NCI-H2171 (cell line): ENCODE measurements at regions not wholly inside any gene's neighbourhood (a gene's known extent, or its start where the extent isn't known, plus 50 kb on each side); places are given as distances from the start of the nearest gene placed in this dataset.
"Not testable (repeated sequence)": the region's sequence is repeated elsewhere in the genome, so short reads cannot be mapped to it uniquely, and the experiment has no call there.

Experiments used
- DNase-seq: peaks from one replicate; lab custom pipeline; 2025; lab: John Stamatoyannopoulos, UW

DNA sequence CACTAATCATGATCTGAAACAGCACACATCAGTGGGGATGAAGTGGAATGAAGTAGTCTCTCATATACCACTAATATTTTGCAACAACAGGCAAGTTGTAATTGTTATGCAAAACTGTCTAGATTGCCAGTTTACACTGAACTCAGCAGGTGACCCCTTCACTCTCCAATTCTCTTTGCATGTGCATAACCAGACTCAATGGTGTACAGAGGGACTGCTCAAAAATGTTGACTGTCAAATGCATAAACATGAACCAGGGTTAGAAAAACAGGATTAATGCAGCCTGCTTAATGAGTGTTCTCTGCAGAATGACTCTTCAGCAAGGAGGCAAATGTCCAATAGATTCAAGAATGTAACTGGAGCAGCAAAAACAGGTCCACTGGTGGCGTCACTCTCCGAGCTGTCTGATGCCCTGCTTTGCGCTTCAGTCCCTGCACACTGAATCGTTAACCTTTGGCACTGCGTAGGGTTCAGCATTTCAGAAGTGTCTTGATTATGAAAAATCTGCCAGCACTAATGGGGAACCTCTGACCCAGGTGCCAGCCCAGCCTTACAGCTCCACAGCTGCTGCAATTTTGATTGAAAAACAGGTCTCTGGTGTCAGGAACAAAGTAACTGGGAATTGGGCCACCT lies 209.3 kb downstream of the TDRD15 start:
- DNase-seq, result peak; percentile 24

DNA sequence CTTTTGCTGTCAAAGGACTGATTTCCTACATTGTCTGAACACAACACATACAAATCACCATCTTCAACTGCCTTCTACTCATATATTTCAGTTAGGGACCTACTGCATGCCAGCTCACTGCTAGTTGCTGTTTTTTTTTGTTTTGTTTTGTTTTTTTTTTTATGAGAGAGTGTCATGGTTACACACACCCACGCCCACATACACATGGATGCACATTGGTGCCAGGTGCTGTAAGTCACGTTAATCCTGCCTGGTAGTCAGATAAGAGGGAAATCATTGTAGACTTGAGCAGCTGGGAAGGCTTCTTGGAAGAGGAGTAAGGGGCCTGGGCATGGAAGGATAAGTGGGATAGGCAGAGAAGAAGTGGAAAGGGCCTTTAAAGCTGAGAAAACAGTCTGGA lies 209.9 kb downstream of the TDRD15 start:
- DNase-seq, result peak; percentile 80

DNA sequence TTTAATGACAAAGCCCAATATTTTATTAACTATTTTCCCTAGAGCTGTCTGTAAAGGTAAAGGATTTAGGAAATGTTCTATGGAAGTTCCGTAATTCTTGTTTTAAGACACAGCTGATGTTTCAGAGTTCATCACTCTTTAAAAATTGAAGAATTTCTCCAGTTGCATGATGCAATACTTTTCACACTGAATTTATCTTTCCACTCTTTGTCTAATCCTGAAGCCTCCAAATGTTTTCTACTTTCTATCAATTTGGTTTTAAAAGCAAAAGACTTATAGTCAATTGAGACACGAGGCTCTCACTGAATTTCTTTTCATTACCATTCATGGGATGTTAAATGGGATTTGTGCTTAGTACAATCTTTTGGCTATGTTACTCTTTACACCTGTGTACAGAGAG lies 223.2 kb downstream of the TDRD15 start:
- no peak for DNase-seq

DNA sequence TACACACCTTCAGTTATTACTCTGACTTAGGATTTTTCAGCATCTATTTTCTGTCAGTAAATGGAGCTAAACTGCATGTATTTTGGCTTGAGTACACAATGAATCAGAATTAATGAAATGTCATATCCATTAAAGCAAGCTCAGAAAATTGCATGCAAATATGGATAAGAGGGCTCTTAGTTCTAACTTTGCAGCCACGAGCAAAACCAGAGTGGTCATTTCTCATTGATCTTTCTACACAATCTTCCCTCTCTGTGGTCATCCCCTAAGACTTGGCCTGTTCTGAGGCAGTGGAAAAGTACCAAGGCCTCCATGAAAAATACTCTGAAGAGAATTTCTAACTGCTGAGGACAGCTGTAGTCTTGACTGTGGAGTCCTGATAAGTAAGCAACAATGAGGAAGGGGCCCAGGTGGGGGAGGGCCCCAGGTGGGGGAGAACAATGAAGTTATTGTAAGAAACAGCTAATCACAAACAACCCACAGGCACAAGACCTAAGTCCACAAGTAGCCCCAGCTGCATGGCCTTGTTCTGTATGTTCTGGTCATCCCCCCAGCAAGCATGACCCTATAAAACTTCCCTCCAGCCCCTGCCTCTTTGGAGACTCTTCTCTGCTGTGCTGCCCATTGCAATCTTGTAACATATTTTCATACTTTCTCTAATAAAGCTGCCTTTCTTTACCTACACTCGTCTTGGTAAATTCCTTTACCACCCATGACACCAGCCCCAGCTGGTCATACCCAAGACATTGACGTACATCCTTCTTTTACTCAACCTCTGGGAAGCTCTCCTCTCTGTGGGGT lies 230.3 kb downstream of the TDRD15 start:
- DNase-seq, result no peak

DNA sequence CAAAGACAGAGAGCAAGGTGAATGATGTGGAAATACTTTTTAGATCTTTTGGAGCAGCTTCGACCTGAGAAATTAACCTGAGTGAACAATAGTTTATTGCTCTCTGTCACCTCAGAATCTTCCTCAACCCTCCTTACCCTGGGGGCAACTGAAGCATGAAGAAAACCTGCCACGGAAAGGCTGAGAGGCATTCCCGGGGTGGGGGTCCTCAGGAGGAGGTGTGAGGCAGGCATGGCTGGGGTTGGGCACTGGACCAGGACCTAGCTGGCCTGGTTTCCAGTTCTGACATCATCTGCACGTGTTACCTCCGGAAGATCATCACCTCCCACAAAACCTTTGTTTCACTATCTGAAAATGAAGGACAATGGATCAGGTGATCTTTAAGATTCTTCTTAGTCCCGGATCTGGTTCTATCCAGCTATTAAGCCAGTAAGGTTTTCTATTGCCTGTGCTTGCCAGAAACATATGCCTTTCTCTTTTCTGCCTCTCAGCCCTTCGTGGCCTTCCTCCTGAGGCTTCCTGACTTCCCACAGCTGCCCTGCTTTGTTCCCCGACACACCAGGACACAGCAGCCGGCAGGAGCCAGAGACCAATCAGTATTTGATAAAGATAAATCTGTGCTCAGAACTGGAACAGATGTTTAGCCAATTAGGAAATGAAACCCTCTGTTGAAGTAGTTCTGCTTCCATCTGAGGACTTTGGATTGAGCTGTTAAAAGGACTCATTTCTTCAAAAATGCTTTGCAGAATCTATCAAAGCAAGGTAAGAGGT lies 232.5 kb downstream of the TDRD15 start:
- DNase-seq, result no peak

DNA sequence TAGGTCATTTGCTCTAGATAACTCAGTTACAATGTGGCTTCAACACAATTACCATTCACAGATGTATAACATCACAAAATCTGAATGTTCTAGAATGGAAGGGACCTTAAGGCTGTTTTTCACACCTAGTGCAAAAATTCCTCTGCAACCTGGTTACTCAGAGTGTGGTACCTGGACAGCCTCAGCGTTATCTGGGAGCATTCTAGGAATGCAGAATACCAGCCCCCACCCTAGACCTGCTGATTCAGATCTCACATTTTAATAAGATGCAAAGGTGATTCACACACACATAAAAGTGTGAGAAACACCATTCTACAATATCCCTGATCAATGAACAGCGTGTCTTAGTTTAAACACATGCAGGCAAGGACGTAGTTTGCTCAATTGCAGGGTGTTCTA lies 233.1 kb downstream of the TDRD15 start:
- DNase-seq, result no peak

DNA sequence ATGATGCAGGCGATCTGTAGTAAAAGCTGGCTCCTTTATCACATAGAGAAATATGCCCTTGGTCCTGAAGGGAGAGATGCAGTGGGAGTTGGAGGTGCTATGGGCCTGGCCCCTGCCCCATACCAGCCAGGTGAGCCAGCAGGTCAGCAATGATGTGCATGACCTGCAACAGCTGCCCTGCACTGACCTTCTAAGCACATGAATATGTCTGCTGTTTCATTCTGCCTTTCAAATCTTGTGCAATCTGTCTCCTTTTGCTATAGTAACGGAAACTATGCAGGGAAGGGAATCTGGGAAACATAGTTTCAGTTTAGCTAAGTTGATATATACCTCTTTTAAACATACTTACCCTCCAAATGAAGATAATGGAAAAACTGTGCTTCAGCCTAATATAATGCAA lies 235.2 kb downstream of the TDRD15 start:
- DNase-seq, result no peak

DNA sequence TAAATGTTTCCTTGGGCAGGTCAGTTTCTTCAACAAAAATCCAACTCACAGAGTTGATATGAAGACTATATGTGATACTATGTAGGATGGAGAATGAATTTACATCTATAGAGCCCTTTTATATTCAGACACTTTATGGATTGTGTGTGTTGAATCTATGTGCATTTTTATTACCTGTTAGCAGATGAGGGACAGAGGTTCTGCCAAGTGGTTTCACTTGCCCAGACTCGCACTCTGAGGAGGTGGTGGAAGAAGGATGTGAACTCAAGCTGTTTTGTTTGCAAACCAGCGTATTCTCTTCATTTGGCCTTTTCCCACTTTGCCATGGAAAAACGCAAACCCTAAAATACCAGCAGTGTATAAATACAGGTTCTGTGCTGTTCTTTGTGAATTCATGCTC lies 237.6 kb downstream of the TDRD15 start:
- DNase-seq, result no peak

DNA sequence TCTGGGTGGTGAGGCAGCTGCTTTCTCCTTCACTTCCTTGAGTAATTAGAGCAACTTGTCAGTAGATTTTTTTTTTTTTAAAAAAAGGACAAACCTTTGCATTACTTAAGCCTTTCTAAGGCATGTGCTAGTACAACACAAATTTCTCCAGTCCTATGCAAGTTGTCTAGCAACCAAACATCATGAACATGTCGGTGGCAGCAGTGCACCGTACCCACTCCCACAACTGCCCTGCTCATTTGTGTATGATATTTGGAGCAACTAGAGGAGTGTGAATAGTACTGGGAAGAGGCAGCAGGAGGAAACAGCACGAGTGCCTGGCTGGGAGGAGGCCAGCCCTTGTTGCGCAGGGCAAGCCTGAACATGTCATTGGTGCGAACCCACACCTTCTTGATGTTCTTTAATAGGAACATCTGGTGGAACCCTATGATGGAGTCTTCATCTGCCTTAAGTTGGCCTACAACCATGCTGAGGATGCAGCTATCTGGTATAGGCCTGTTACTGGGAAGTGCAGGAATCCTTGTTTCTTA lies 238.3 kb downstream of the TDRD15 start:
- DNase-seq, result peak; percentile 78

DNA sequence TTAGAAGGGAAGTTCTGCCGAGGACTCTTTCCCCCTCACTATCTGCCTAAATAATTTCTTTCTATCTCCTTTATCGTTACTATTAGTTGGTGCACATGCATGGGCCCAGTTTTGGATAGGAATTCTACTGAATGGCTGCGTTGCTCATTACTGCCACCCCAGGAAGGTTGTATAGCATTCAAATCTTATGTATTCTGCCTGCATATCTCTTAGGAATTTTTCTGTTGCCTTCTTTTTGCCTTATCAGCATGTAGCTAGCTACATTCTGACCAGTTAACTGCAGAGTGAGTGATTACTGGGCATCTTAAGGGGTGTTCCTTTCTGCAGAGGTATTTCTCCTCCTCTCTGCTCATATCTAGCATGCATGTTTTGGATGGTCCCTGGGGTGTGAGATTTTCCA lies 239.6 kb downstream of the TDRD15 start:
- DNase-seq, result no peak

DNA sequence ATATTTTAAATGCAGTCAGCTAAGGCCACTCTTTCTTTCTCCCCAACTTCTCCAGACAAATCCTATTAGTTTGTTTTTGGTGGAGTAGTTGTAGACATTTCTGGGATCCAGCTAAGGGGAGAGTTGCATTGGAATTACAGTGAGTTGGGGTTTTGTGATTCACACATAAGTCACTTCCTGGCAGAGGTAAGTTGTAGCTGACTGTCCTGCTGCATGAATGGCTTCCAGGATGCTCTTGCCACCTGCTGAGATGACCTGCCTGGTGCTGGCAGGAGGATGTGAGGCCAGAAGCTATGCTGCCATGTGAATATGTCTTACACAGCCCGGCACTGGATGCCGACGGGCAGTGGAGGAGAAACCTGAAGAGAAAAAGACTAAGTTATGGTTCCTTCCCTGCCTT lies 243.7 kb downstream of the TDRD15 start:
- no peak for DNase-seq

DNA sequence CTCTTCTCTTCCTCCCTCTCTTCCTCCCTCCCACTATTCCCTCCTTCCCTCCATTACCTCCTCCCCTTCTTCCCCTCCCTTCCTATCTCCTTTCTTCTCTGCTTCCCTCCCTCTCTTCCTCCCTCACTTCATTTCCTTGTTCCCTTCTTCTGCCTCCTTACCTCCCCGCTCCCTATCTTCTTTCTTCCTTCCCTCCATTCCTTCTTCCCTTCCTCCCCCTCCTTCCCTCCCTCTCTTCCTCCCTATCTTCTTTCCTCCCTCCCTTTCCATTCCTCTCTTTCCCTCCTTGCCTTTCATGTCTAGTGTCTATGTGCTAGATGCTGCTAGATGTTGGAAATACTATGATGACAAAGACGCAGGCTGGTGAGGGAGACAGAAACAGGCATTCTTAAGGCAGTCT lies 246.0 kb downstream of the TDRD15 start:
- no peak for DNase-seq

DNA sequence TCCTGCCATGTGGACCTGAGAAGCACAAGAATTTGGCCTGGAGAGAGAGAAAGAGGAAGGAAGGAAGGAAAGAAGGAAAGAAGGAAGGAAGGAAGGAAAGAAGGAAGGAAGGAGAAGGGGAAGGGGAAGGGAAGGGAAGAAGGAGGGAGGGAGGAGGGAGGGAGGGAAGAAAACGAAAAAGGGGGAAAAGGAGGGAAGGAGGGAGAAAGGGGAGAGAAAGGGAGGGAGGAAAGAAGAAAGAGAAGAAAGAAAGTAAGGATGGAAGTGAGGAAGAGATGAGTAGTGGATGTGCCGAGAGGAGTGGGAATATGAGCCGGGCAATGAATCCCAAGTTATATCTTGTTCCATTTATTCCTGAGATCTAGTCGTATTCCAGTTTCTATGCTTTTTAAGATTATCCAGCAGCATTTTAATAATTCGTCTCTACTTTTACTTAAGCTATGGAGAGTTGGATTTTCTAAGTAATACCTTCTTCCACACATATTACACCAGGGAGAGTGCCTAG lies 247.8 kb downstream of the TDRD15 start:
- DNase-seq, result no peak

DNA sequence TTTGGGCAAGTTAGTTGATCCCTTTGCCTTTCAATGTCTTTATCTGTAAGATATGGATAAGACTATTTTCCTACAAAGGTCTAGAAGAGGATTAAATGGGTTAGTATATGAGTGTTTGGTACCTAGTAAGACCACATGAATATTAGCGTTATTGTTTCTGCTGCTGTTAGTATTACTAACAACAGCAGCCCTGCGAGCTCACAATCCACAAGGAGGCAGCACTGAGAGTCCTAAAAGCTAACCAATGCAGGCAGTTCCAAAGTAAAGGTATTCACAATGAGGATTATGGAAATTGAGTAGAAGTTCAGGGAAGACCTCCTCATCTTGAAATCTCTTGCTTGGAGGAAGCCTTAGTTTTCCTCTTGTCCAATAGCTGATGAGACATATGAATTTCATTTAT lies 248.9 kb downstream of the TDRD15 start:
- peak; percentile 10 for DNase-seq

DNA sequence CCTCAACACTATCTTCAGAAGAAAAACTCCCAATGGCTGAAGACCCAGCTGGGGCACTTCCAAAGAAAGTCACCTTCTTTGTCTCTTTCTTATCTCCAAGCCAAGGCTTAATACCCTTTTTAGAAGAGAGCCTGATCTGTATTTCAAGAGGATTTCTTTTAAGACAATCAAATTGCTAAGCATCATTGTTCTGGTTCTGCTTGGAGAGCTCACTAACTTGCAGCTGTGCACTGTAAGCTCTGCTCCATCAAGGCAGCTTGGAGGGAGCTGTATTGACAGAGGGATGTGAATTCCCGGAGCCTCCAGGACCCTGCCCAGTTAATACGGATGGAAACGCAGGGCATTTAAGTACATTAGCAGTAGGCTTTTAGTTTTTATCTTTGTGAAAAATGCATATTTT lies 253.1 kb downstream of the TDRD15 start:
- DNase-seq, result no peak

DNA sequence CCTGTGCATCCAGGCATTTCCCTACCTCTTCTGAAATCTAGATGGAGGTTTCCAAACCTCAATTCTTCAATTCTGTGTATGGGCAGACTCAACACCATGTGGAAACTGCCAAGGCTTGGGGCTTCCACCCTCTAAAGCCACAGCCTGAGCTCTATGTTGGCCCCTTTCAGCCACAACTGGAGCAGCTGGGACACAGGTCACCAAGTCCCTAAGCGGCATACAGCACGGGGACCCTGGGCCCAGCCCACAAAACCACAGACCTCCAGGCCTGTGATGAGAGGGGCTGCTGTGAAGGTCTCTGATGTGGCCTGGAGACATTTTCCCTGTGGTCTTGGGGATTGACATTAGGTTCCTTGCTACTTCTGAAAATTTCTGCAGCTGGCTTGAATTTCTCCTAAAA lies 255.4 kb downstream of the TDRD15 start:
- no peak for DNase-seq

DNA sequence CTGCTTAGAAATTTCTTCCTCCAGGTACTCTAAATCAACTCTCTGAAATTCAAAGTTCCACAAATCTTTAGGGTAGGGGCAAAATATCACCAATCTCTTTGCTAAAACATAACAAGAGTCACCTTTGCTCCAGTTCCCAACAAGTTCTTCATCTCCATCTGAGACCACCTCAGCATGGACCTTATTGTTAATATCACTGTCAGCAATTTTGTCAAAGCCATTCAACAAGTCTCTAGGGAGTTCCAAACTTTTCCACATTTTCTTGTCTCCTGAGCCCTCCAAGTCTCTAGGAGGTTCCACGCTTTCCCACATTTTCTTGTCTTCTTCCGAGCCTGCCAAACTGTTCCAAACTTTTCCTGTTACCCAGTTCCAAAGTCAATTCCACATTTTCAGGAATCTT lies 255.9 kb downstream of the TDRD15 start:
- DNase-seq, result not testable (repeated sequence)

DNA sequence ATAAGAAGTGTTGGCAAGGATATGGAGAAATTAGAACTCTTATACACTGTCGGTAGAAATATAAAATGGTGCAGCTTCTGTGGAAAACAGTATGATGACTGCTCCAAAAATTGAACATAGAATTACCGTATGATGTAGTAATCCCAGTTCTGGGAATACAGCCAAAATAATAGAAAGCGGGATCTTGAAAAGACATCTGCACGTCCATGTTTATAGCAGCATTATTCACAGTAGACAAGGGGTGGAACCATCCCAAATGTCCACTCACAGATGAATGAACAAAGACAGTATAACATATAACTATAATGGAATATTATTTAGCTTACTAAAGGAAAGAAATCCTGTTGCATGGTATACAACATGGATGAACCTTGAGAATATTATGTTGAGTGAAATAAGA lies 257.7 kb downstream of the TDRD15 start:
- peak; percentile 77 for DNase-seq

DNA sequence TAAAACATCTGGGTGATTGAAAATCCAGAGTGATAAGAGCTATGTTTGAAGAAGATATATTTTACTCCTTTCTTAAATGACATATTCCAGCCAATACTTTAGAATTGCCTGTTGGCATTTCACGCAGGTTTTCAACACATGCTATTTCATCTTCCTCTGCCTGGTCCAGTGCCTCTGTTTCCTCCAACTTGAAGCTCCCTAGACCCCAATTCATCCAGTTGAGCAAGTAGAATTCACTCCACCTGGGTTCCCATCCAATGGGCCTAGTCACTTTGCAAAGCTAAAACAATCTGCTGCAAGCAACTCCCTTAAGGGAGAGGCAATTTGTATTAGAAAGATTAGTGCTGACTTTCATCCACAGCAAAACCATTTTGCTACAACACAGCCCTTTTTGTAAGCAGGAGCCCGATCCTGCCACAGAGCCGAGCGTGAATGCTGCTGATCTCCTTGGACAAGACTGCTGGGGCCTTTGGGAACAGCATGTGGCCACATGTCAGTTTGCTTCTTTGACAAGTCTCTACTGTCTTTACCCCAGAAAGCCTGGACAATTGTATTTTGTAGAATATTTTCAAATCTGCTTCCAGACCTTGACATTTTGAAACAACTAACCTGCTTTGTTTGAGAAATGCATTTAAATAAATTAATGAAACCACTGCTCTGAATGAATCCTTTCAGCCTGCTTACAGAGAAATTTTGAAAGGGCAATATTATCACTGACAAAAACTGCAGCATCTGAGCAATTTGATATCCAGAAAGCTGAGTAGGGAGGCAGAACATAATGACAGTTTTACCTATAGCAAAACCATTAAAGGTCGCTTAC lies 259.1 kb downstream of the TDRD15 start:
- no peak for DNase-seq

DNA sequence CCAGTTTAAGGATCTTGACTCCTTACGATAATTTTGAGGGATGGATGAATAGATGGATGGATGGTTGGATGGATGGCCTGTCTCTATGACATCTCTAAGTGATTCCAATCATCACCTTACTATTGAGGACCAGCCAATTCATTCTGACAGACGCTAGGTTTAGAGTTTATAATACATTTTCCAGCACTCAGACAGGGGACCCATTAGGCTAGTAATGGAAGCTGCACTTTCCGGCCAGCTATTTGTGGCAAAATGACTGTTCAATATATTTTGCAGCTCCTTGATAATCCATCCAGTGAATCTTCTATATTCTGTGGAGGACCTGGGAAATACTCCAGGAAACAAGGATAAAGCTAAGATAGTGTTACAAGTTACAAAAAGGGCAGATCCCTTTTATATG lies 262.9 kb downstream of the TDRD15 start:
- no peak for DNase-seq

DNA sequence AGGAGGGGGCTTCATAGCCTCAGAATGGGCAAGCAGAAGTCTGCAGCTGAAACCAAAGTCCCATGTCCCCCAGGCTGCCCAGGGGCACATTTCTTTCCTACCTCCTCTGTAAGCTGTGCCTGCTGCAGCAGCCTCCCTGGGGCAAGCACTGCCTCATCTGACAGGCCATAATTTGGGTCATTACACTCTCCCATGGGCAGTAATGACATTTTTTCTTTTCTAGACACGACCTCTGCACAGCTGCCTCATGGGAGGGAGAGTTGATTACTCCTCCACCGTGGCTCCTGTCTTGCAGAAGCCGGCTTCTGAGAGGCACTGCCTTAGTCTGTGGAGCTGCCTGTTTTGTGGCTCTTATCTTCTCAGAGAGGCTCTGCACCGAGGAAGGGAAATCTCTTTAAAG lies 268.9 kb downstream of the TDRD15 start:
- no peak for DNase-seq

DNA sequence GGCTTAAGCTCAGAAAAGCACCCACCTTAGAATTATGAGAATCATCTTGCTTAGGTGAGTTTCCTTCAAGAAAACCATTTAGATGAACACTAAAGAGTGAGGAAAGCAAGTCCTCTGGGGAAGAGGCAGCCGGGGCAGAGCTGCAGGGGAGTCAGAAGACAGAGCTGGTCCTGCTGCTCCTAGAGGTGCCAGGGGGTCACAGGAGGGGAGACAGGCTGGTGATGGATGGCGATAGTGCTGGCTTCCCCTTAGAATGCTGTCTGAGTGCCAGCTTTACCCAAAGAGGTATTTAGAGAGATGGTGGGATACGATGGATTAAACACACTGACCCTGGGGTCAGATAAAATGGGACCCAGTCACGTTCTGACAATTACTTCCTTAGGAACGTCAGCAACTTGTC lies 269.4 kb downstream of the TDRD15 start:
- no peak for DNase-seq
